Parathyroid adenoma (tissue), 2 donors: ENCODE measurements at regions not wholly inside any gene's neighbourhood (a gene's known extent, or its start where the extent isn't known, plus 50 kb on each side); places are given as distances from the start of the nearest gene placed in this dataset.

Experiments
- H2AFZ ChIP-seq: fragments of 300-600 bp; sonication (generic); one replicate; pipeline ENCODE4 v1.7.0; 2017; ENCODE audit warnings: antibody characterized with exemption, mild to moderate bottlenecking
- H3K27ac ChIP-seq: fragments of 300-600 bp; sonication (generic); one replicate; pipeline ENCODE4 v1.7.0; 2017
- H3K27me3 ChIP-seq: fragments of 300-600 bp; sonication (generic); one replicate; pipeline ENCODE4 v1.7.0; 2017; ENCODE audit warnings: low read length; ENCODE audit not compliant: control insufficient read depth, insufficient read depth
- H3K36me3 ChIP-seq: fragments of 300-600 bp; sonication (generic); one replicate; pipeline ENCODE4 v1.7.0; 2017; ENCODE audit warnings: low read length; ENCODE audit not compliant: control insufficient read depth, insufficient read depth
- H3K4me1 ChIP-seq: fragments of 300-600 bp; sonication (generic); one replicate; pipeline ENCODE4 v1.7.0; 2017; ENCODE audit warnings: control low read depth
- H3K4me2 ChIP-seq: fragments of 300-600 bp; sonication (generic); one replicate; pipeline ENCODE4 v1.7.0; 2017; ENCODE audit warnings: low read length
- H3K4me3 ChIP-seq: fragments of 300-600 bp; sonication (generic); one replicate; pipeline ENCODE4 v1.7.0; 2017; ENCODE audit warnings: low read depth, low read length
- H3K79me2 ChIP-seq: fragments of 300-600 bp; sonication (generic); one replicate; pipeline ENCODE4 v1.7.0; 2017; ENCODE audit warnings: control low read depth
- H3K9ac ChIP-seq: fragments of 300-600 bp; sonication (generic); one replicate; pipeline ENCODE4 v1.7.0; 2017; ENCODE audit warnings: mild to moderate bottlenecking
- H3K9me3 ChIP-seq: fragments of 300-600 bp; sonication (generic); one replicate; pipeline ENCODE4 v1.7.0; 2017; ENCODE audit warnings: low read length; ENCODE audit not compliant: control insufficient read depth
- TF ChIP-seq, protein P1 (sequence below): fragments of 300-600 bp; sonication (generic); IDR thresholded peaks from one replicate; pipeline ENCODE4 v1.7.0; 2017; ENCODE audit warnings: antibody characterized with exemption, mild to moderate bottlenecking
- donor health status: primary hyperparathyroidism.

DNA sequence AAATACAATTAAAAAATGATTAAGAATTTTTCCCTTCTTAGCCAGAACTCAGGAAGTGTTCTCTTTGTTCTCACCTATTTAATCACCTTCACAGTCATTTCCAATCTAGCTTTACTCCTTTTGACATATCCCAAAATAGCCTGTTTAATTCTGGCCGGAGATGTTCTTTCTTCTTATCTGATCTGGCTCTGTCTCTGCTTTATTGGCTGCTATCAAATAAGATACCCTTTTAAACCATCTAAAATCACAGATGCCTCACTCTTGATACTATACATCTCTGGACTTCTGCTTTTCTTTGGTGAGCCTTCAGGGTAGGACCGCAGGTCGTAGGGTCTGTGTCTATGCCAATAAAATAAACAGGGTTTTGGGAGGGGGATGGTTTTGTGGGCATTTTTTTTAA, 319.2 kb upstream of the SEMA6D start:
- peak overlapping the region; percentile 60 for H3K27ac ChIP-seq

DNA sequence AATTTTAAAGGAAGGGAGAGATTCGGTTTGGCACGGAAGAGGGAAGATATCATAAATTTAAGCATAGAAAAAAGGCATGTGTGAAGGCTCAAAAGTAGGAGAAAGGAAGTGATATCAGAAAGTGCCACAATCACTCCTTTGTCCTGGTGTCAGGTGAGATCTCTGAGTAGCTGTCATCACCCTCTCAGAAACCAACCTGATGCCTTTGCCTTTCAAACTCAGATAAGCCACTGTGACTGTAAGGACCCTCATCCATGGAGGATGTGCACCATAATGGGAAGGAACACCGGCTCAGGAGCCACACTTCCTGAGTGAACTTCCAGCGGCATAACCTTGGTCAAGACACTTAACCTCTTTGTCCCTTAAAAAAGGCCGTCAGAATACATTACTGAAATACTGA, 318.7 kb upstream of the SEMA6D start:
- Histone ChIP-seq H3K27me3 (no peaks in the 10 kb centered on the region), H3K4me2 (no peak overlapping the region), H2AFZ (no peak overlapping the region), H3K36me3 (no peaks in the 10 kb centered on the region), H3K79me2 (no peaks in the 10 kb centered on the region), H3K27ac (peak overlapping the region; percentile 60), H3K4me3 (no peak overlapping the region), H3K9me3 (no peaks in the 10 kb centered on the region), H3K9ac (no peak overlapping the region), H3K4me1 (peaks cover 10% of the 10 kb centered on the region)
- TF ChIP-seq, protein P1, sequence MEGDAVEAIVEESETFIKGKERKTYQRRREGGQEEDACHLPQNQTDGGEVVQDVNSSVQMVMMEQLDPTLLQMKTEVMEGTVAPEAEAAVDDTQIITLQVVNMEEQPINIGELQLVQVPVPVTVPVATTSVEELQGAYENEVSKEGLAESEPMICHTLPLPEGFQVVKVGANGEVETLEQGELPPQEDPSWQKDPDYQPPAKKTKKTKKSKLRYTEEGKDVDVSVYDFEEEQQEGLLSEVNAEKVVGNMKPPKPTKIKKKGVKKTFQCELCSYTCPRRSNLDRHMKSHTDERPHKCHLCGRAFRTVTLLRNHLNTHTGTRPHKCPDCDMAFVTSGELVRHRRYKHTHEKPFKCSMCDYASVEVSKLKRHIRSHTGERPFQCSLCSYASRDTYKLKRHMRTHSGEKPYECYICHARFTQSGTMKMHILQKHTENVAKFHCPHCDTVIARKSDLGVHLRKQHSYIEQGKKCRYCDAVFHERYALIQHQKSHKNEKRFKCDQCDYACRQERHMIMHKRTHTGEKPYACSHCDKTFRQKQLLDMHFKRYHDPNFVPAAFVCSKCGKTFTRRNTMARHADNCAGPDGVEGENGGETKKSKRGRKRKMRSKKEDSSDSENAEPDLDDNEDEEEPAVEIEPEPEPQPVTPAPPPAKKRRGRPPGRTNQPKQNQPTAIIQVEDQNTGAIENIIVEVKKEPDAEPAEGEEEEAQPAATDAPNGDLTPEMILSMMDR = no peak

More for the DNA sequence above, 319.2 kb upstream of the SEMA6D start:
- H3K9ac ChIP-seq = no peak overlapping the region
- H2AFZ ChIP-seq = no peak overlapping the region
- TF ChIP-seq, protein P1 = no peak
- H3K9me3 ChIP-seq = no peaks in the 10 kb centered on the region
- H3K4me2 ChIP-seq = peak overlapping the region; percentile 32
- H3K4me1 ChIP-seq = peaks cover 10% of the 10 kb centered on the region
- H3K27me3 ChIP-seq = no peaks in the 10 kb centered on the region
- H3K36me3 ChIP-seq = no peaks in the 10 kb centered on the region
- no peak overlapping the region for H3K4me3 ChIP-seq
- no peaks in the 10 kb centered on the region for H3K79me2 ChIP-seq

DNA sequence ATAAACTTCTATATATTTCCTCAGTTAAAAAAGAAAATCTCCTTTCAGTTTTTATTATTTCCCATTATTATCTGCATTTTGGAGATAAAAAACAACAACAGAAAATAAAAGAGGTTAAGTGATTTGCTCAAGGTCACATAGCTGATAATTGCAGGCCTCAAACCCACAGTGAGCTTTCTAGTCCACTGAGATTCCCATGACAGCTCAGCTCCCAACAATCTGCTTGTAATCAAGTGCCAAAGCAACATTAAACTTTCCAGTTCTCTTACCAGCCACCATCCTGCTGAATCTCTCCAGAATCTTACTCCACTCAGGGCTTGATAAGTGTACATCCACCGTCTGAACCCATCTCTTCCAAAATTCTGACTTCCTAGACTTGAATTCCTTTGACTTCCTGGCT, 318.2 kb upstream of the SEMA6D start:
- TF ChIP-seq, protein P1 = no peak
- no peak overlapping the region for H3K27ac ChIP-seq
- peaks cover 10% of the 10 kb centered on the region for H3K4me1 ChIP-seq
- no peak overlapping the region for H3K9ac ChIP-seq
- H3K9me3 ChIP-seq = no peaks in the 10 kb centered on the region
- no peaks in the 10 kb centered on the region for H3K36me3 ChIP-seq
- H3K4me3 ChIP-seq = no peak overlapping the region
- no peaks in the 10 kb centered on the region for H3K27me3 ChIP-seq
- peak overlapping the region; percentile 10 for H2AFZ ChIP-seq
- no peak overlapping the region for H3K4me2 ChIP-seq
- H3K79me2 ChIP-seq = no peaks in the 10 kb centered on the region

DNA sequence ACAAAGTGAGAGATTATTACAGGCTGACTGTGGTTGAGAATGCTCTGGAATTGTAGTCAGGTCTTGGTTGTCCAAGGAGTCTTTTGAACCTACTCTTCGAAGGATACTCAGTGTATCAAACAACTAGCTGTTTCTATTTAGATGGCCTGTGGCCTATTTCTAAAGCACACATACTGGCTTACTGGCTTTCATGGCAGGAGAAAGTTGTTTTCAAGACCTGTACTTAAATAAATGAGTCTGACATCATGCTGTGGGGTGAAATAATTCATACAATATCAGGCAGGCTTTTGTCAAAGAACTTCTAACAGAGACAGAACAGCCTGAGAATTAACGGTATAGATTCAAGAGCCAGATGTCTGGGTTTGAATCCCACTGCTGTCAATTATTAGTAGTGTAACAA, 316.7 kb upstream of the SEMA6D start:
- no peak overlapping the region for H3K4me3 ChIP-seq
- TF ChIP-seq, protein P1 = no peak
- H3K36me3 ChIP-seq = no peaks in the 10 kb centered on the region

DNA sequence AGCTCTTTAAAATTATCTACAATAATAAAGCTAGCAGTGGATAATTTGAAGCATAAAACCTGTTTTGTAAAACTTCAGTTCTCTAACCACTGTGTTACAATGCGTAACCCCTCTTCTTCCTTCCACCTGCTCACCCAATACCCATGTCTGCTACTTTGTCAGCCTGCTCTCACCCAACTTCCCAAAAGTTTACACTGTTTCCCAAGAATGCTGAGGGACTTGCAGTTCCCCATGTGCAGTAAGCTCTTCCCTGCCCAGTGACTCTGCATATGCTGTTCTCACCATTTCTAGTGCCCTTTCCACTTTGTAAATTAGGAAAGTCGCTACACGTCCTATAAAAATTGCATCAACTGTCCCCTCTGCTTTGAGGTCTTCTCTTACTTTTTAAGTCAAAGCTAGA, 315.9 kb upstream of the SEMA6D start:
- no peak overlapping the region for H3K9ac ChIP-seq
- no peak overlapping the region for H2AFZ ChIP-seq
- no peaks in the 10 kb centered on the region for H3K9me3 ChIP-seq
- H3K4me1 ChIP-seq = peaks cover 10% of the 10 kb centered on the region
- TF ChIP-seq, protein P1 = no peak
- no peaks in the 10 kb centered on the region for H3K27me3 ChIP-seq
- H3K4me2 ChIP-seq = no peak overlapping the region
- H3K27ac ChIP-seq = no peak overlapping the region
- no peaks in the 10 kb centered on the region for H3K79me2 ChIP-seq
- no peaks in the 10 kb centered on the region for H3K36me3 ChIP-seq
- no peak overlapping the region for H3K4me3 ChIP-seq

More for the DNA sequence above, 316.7 kb upstream of the SEMA6D start:
- H3K27ac ChIP-seq = no peak overlapping the region
- no peaks in the 10 kb centered on the region for H3K79me2 ChIP-seq
- no peak overlapping the region for H3K9ac ChIP-seq
- H2AFZ ChIP-seq = no peak overlapping the region
- H3K4me1 ChIP-seq = peaks cover 10% of the 10 kb centered on the region
- no peaks in the 10 kb centered on the region for H3K27me3 ChIP-seq
- H3K4me2 ChIP-seq = no peak overlapping the region
- H3K9me3 ChIP-seq = no peaks in the 10 kb centered on the region
